ENCODE measurements at regions not wholly inside any gene's neighbourhood (a gene's known extent, or its start where the extent isn't known, plus 50 kb on each side); places are given as distances from the start of the nearest gene placed in this dataset.
A peak's percentile ranks its signal among the peaks of the same experiment; 100 is the strongest.

- peak; percentile 58 to 64 for DNase-seq (ENCODE audit: low read depth in 2 of 2)
Measured at GRCh38 chr5:109468737-109469420, 59.1 kb upstream of the PJA2 start.

DNA sequence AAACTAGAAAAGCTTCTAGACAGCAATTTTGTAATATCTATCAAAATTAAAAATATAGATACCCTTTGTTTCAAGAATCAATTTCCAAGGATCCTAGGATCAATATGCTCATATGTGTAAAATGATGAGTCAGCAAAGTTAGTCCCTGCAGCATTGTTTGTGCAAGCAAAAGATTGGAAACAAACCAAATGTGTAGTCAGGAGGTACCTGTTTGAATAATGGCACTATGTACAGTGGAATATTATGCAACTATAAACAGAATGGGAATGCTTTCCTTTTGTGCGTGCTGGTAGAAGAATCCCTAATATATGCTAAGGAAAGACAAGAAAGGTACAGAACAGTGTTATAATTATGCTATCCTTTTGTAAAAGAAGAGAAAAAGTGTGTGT is 58.5 kb upstream of the PJA2 start:
- no peak for DNase-seq (ENCODE audit: low read depth in 2 of 2)

DNA sequence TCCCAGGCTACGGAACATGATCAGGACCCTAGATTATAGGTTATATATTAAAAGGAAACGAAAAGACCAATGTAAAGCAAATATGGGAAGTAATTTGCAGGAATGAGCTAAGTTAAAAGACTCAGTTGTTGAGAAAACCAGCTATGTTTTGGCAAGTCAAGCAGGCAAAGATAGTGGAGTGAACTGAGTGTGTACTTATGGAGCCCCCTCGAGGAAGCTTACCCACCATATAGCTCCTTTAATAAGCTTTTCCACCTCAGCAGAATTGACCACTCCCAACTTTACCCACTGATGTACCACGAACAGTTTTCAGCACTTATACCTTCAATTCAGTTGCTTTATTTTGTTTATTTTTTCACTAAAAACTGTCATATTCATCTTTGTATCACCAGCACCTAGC is 57.3 kb upstream of the PJA2 start:
- no peak for DNase-seq (ENCODE audit: low read depth in 2 of 2)
